K562 (cell line): ENCODE measurements at regions not wholly inside any gene's neighbourhood (a gene's known extent, or its start where the extent isn't known, plus 50 kb on each side); places are given as distances from the start of the nearest gene placed in this dataset.

Experiments used
- ATAC-seq: fragments of 200-7000 bp; cut with Tn5 transposase; 3 replicates; pipeline ENCODE4 v1.9.1; 2020; ENCODE audit warnings: moderate library complexity
- BruUV-seq: library from RNA; stranded (reverse); fragments of 400-500 nt; replicated peaks from 2 replicates; lab custom pipeline; 2021; lab: Mats Ljungman, UMichigan
- CTCF ChIA-PET: fragments of 300-600 bp; formaldehyde crosslinking; extraction: SDS; loops from one replicate; lab custom pipeline; 2021; ENCODE audit warnings: low intra/inter-chr PET ratio; lab: Yijun Ruan, JAX
- POLR2A ChIA-PET: fragments of 300-600, 350-650 bp; sonication (Branson Sonifier 250); formaldehyde crosslinking; extraction: SDS; loops from one replicate; lab custom pipeline; 2021; ENCODE audit warnings: antibody characterized with exemption, inconsistent platforms; lab: Yijun Ruan, JAX
- DNase-seq, 4 experiments: peaks; one replicate each; pipeline versions ENCODE4 v3.0.0 to v3.0.0-alpha.2; 2011 to 2018; ENCODE audit warnings: low spot score in 3 of 4, mixed read lengths in 3 of 4; ENCODE audit errors: extremely low read depth in 1 of 4
- FAIRE-seq: peaks from 2 replicates; lab custom pipeline; 2011; peaks lifted over from hg19 to GRCh38; lab: Jason Lieb, UNC
- H2AFZ ChIP-seq: 2 replicates; pipeline ENCODE4 v1.6.0; 2011; ENCODE audit warnings: low read depth, low read length, control low read depth, inconsistent platforms
- H3K27ac ChIP-seq: fragments of 200-600 bp; 3 replicates; pipeline ENCODE4 v1.8.0; 2011; ENCODE audit warnings: low read depth, mild to moderate bottlenecking, control low read depth, inconsistent platforms, low read length, moderate library complexity, mixed read lengths; ENCODE audit errors: extremely low read depth
- H3K27me3 ChIP-seq, 2 experiments: fragments of 300-600 bp in 1 of 2; 2 replicates in 1 of 2; 3 replicates in 1 of 2; pipeline versions ENCODE4 v1.6.0 to v1.8.0; 2011; ENCODE audit warnings: inconsistent platforms in 2 of 2, low read length in 2 of 2, mild to moderate bottlenecking in 1 of 2, mixed read lengths in 1 of 2, moderate library complexity in 1 of 2; ENCODE audit not compliant: control insufficient read depth in 2 of 2, insufficient read depth in 2 of 2
- H3K36me3 ChIP-seq: fragments of 300-600 bp; 3 replicates; pipeline ENCODE4 v1.8.0; 2011; ENCODE audit warnings: mild to moderate bottlenecking, low read length, inconsistent platforms; ENCODE audit not compliant: control insufficient read depth, insufficient read depth
- H3K4me1 ChIP-seq, 2 experiments: fragments of 200-600 bp in 1 of 2; replicated peaks in 1 of 2; 2 replicates in 1 of 2; 3 replicates in 1 of 2; pipeline versions ENCODE4 v1.5.1 to v1.8.0; 2011; ENCODE audit warnings: inconsistent platforms in 2 of 2, low read length in 2 of 2, mild to moderate bottlenecking in 1 of 2, mixed read lengths in 1 of 2, moderate library complexity in 1 of 2; ENCODE audit not compliant: control insufficient read depth in 2 of 2, insufficient read depth in 2 of 2
- H3K4me2 ChIP-seq: 2 replicates; pipeline ENCODE4 v1.6.1; 2011; ENCODE audit warnings: low read length, control low read depth, inconsistent platforms, mixed read lengths; ENCODE audit not compliant: insufficient read depth
- H3K4me3 ChIP-seq: fragments of 200-600 bp; sonication (generic), shearing (Covaris generic); 2 replicates; pipeline ENCODE4 v1.5.1; 2016; ENCODE audit warnings: control low read depth, inconsistent platforms
- H3K79me2 ChIP-seq: fragments of 200-600 bp; 3 replicates; pipeline ENCODE4 v1.8.0; 2011; ENCODE audit warnings: low read length, inconsistent platforms; ENCODE audit not compliant: control insufficient read depth, insufficient read depth
- H3K9ac ChIP-seq, 2 experiments: 2 replicates each; pipeline versions ENCODE4 v1.6.0 to v1.6.1; 2011; ENCODE audit warnings: low read depth in 2 of 2, low read length in 2 of 2, control low read depth in 1 of 2, inconsistent platforms in 1 of 2, mild to moderate bottlenecking in 1 of 2, mixed read lengths in 1 of 2; ENCODE audit not compliant: insufficient read depth in 1 of 2
- H3K9me1 ChIP-seq: one replicate; pipeline ENCODE4 v1.6.0; 2011; ENCODE audit warnings: inconsistent platforms, mild to moderate bottlenecking, low read length, moderate library complexity; ENCODE audit not compliant: control insufficient read depth, insufficient read depth
- H3K9me3 ChIP-seq: replicated peaks from 2 replicates; pipeline ENCODE4 v1.5.1; 2011; ENCODE audit warnings: low read depth, low read length, inconsistent platforms; ENCODE audit not compliant: control insufficient read depth, insufficient read depth
- H4K20me1 ChIP-seq: replicated peaks from 2 replicates; pipeline ENCODE4 v1.6.1; 2011; ENCODE audit warnings: low read length, inconsistent platforms, mixed read lengths; ENCODE audit not compliant: control insufficient read depth, insufficient read depth
- CBX8 ChIP-seq: fragments of 200-600 bp; sonication (generic); IDR thresholded peaks from 2 replicates; pipeline ENCODE4 v1.6.1; 2012; ENCODE audit warnings: borderline replicate concordance, mixed run types, low read depth, mild to moderate bottlenecking, moderate library complexity, mixed read lengths, low read length, control low read depth, inconsistent platforms; ENCODE audit not compliant: poor library complexity, severe bottlenecking; ENCODE audit errors: extremely low read depth
- CTBP1 ChIP-seq: fragments of 450-650 bp; IDR thresholded peaks from 2 replicates; pipeline ENCODE4 v1.6.1; 2016; ENCODE audit warnings: borderline replicate concordance
- DDX20 ChIP-seq: fragments of 450-650 bp; IDR thresholded peaks from 2 replicates; pipeline ENCODE4 v1.6.1; 2016; ENCODE audit warnings: missing genetic modification characterization, low read depth, mild to moderate bottlenecking, missing compliant biosample characterization, moderate library complexity
- GTF2A2 ChIP-seq: IDR thresholded peaks from 2 replicates; pipeline ENCODE4 v1.6.1; 2016; ENCODE audit warnings: mild to moderate bottlenecking, missing genetic modification characterization, missing compliant biosample characterization
- RBM17 ChIP-seq: fragments of 200-400 bp; formaldehyde crosslinking; IDR thresholded peaks from 2 replicates; pipeline ENCODE4 v1.6.1; 2017; ENCODE audit warnings: low read depth, mild to moderate bottlenecking, low read length, borderline replicate concordance
- RBM25 ChIP-seq: fragments of 200-400 bp; formaldehyde crosslinking; IDR thresholded peaks from 2 replicates; pipeline ENCODE4 v1.6.1; 2018; ENCODE audit warnings: low read length, low read depth, moderate library complexity; ENCODE audit not compliant: severe bottlenecking
- ZNF12 ChIP-seq: sonication (generic); formaldehyde crosslinking; IDR thresholded peaks from 2 replicates; pipeline ENCODE4 v1.4.0; 2020; ENCODE audit warnings: mild to moderate bottlenecking, missing genetic modification reagents
- ZNF143 ChIP-seq: sonication (generic); formaldehyde crosslinking; IDR thresholded peaks from 2 replicates; pipeline ENCODE4 v1.9.0; 2022; ENCODE audit warnings: mild to moderate bottlenecking, missing genetic modification reagents
- ZNF184 ChIP-seq: sonication (generic); formaldehyde crosslinking; IDR thresholded peaks from 2 replicates; pipeline ENCODE4 v1.5.0; 2020; ENCODE audit warnings: missing genetic modification reagents
- ZNF197 ChIP-seq: fragments of 200-800 bp; sonication (Bioruptor generic); IDR thresholded peaks from 2 replicates; pipeline ENCODE4 v1.6.1; 2016; ENCODE audit warnings: low read depth, missing genetic modification characterization, missing compliant biosample characterization
- WGBS: fragments of 100-300 bp; shearing (Covaris generic); methylation state at CpG from one replicate; pipeline ENCODE4 v1.1.6; 2016; ENCODE audit warnings: low coverage, mixed read lengths; ENCODE audit not compliant: insufficient coverage; ENCODE audit errors: missing lambda C conversion rate; 5-methylcytosine and 5-hydroxymethylcytosine counted together
- in situ Hi-C: fragments of 300-500 bp; cut with MboI; formaldehyde crosslinking; loops from 4 replicates; pipeline ENCODE4 v1.15.0; 2018; ENCODE audit warnings: inconsistent platforms, mixed read lengths
- intact Hi-C: fragments of 100-400 bp; cut with micrococcal nuclease; formaldehyde crosslinking; loops from 2 replicates; pipeline ENCODE4 v1.14.2; 2022
- TF ChIP-seq, protein P1 (sequence below): fragments of 450-650 bp; formaldehyde crosslinking; IDR thresholded peaks from 2 replicates; pipeline ENCODE4 v1.4.0; 2020; ENCODE audit warnings: mild to moderate bottlenecking, moderate library complexity
- TF ChIP-seq, protein P2 (sequence below): fragments of 450-650 bp; IDR thresholded peaks from 2 replicates; pipeline ENCODE4 v1.6.1; 2017; ENCODE audit warnings: mild to moderate bottlenecking, moderate library complexity
- TF ChIP-seq, protein P3 (sequence below): sonication (generic); formaldehyde crosslinking; IDR thresholded peaks from 2 replicates; pipeline ENCODE4 v1.8.0; 2022; ENCODE audit warnings: missing genetic modification reagents, mild to moderate bottlenecking, borderline replicate concordance

DNA sequence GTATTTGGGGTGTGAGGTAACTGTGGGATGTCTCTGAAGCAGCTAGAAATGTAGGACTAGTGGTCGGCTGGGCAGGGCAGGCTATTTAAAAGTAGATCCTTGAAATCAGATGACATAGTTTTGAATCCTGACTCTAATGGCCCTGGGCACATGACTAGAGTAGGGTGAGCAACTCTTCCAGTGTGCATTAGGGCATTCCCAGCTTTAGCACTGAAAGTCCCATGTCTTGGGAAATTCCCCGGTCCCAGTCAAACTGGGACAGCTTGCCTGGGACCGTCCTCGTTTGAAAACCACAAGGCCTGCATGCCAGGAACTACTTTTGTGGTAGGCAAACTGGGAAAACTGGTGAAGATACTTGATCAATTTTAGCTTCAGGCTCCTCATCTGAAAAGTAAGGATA lies 255.3 kb downstream of the PTEN start:
- in situ Hi-C loops = no loop called here

More for the DNA sequence above, 255.3 kb downstream of the PTEN start:
- Histone ChIP-seq H3K4me3 (no peak overlapping the region), H3K27ac (no peak overlapping the region), H2AFZ (no peak overlapping the region), H3K4me2 (no peak overlapping the region), H3K27me3 (peaks cover 0 to 3% of the 10 kb centered on the region in 2 experiments; a peak in 2 of 5 replicates), H3K4me1 (no peaks in the 10 kb centered on the region; a peak in 1 of 5 replicates), H3K9me1 (no peaks in the 10 kb centered on the region), H3K9ac (no peak overlapping the region), H4K20me1 (no peaks in the 10 kb centered on the region), H3K9me3 (no peaks in the 10 kb centered on the region), H3K79me2 (no peaks in the 10 kb centered on the region), H3K36me3 (no peaks in the 10 kb centered on the region)
- POLR2A ChIA-PET = no interaction called here
- TF ChIP-seq, protein P1, sequence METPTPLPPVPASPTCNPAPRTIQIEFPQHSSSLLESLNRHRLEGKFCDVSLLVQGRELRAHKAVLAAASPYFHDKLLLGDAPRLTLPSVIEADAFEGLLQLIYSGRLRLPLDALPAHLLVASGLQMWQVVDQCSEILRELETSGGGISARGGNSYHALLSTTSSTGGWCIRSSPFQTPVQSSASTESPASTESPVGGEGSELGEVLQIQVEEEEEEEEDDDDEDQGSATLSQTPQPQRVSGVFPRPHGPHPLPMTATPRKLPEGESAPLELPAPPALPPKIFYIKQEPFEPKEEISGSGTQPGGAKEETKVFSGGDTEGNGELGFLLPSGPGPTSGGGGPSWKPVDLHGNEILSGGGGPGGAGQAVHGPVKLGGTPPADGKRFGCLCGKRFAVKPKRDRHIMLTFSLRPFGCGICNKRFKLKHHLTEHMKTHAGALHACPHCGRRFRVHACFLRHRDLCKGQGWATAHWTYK (CRISPR knock-in tag) = no peak
- TF ChIP-seq ZNF12 (CRISPR knock-in tag) (no peak), ZNF197 (CRISPR knock-in tag) (no peak), ZNF184 (CRISPR knock-in tag) (no peak), CBX8 (no peak), CTBP1 (no peak), DDX20 (tag) (no peak), RBM25 (no peak), ZNF143 (no peak), RBM17 (no peak), GTF2A2 (tag) (no peak)
- TF ChIP-seq, protein P2, sequence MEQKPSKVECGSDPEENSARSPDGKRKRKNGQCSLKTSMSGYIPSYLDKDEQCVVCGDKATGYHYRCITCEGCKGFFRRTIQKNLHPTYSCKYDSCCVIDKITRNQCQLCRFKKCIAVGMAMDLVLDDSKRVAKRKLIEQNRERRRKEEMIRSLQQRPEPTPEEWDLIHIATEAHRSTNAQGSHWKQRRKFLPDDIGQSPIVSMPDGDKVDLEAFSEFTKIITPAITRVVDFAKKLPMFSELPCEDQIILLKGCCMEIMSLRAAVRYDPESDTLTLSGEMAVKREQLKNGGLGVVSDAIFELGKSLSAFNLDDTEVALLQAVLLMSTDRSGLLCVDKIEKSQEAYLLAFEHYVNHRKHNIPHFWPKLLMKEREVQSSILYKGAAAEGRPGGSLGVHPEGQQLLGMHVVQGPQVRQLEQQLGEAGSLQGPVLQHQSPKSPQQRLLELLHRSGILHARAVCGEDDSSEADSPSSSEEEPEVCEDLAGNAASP = no peak
- TF ChIP-seq, protein P3, sequence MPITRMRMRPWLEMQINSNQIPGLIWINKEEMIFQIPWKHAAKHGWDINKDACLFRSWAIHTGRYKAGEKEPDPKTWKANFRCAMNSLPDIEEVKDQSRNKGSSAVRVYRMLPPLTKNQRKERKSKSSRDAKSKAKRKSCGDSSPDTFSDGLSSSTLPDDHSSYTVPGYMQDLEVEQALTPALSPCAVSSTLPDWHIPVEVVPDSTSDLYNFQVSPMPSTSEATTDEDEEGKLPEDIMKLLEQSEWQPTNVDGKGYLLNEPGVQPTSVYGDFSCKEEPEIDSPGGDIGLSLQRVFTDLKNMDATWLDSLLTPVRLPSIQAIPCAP (CRISPR knock-in tag) = no peak
- FAIRE-seq = no peak
- CTCF ChIA-PET = no interaction called here
- no peak for ATAC-seq
- intact Hi-C loops = no loop called here
- no TSS peak for BruUV-seq
- WGBS = 4% methylated on average over 3 of the region's 4 CpGs
- no peak for DNase-seq
